OCI-M1 (cell line): ENCODE measurements at regions not wholly inside any gene's neighbourhood (a gene's known extent, or its start where the extent isn't known, plus 50 kb on each side); places are given as distances from the start of the nearest gene placed in this dataset.

Experiments
- DNase-seq: peaks from one replicate; lab custom pipeline; 2025; lab: John Stamatoyannopoulos, UW

GRCh38 chr6:50610562-50610961, 102.8 kb upstream of the TFAP2D start:
- DNase-seq: peak; percentile 47

- DNase-seq: no peak
Observed at GRCh38 chr6:50635429-50635828, 77.9 kb upstream of the TFAP2D start.

GRCh38 chr6:50637267-50637666, 76.1 kb upstream of the TFAP2D start:
- no peak for DNase-seq

- no peak for DNase-seq
Observed at GRCh38 chr6:50649086-50649485, 64.2 kb upstream of the TFAP2D start.

GRCh38 chr6:50653253-50653652, 60.1 kb upstream of the TFAP2D start:
- no peak for DNase-seq

- no peak for DNase-seq
Observed at GRCh38 chr6:50654155-50654554, 59.2 kb upstream of the TFAP2D start.

GRCh38 chr6:50655848-50656453, 57.4 kb upstream of the TFAP2D start:
- peak; percentile 61 for DNase-seq

GRCh38 chr6:50657513-50657912, 55.8 kb upstream of the TFAP2D start:
- no peak for DNase-seq

- no peak for DNase-seq
Observed at GRCh38 chr6:50658561-50658960, 54.8 kb upstream of the TFAP2D start.

GRCh38 chr6:50661636-50662035, 51.7 kb upstream of the TFAP2D start:
- no peak for DNase-seq
